Caco-2 (cell line): ENCODE measurements at regions not wholly inside any gene's neighbourhood (a gene's known extent, or its start where the extent isn't known, plus 50 kb on each side); places are given as distances from the start of the nearest gene placed in this dataset.

Source experiments
- BruUV-seq: library from RNA; stranded (reverse); fragments of 400-500 nt; replicated peaks from 2 replicates; lab custom pipeline; 2021; lab: Mats Ljungman, UMichigan
- CTCF ChIA-PET: fragments of 300-600 bp; sonication (Branson Sonifier 250); formaldehyde crosslinking; loops from one replicate; lab custom pipeline; 2022; ENCODE audit warnings: antibody characterized with exemption; lab: Charles Lee
- POLR2A ChIA-PET: fragments of 300-600 bp; sonication (Branson Sonifier 250); formaldehyde crosslinking; loops from one replicate; lab custom pipeline; 2022; ENCODE audit warnings: antibody characterized with exemption; lab: Charles Lee
- DNase-seq, 2 experiments: peaks; one replicate each; pipeline versions ENCODE4 v3.0.0 to v3.0.0-alpha.2; 2020 to 2022
- H3K27me3 ChIP-seq: replicated peaks from 2 replicates; pipeline ENCODE4 v1.6.0; 2011; ENCODE audit warnings: low read length; ENCODE audit not compliant: control insufficient read depth, insufficient read depth
- H3K36me3 ChIP-seq: 2 replicates; pipeline ENCODE4 v1.5.1; 2011; ENCODE audit warnings: low read length; ENCODE audit not compliant: control insufficient read depth, insufficient read depth
- H3K4me1 ChIP-seq: fragments of 250-450 bp; sonication (Bioruptor Pico); 2 replicates; pipeline ENCODE4 v1.5.1; 2020; ENCODE audit warnings: mild to moderate bottlenecking
- H3K4me3 ChIP-seq: 2 replicates; pipeline ENCODE4 v1.5.1; 2011; ENCODE audit warnings: low read depth, mild to moderate bottlenecking, control low read depth, low read length
- H3K9me3 ChIP-seq: fragments of 250-450 bp; sonication (Bioruptor Pico); 2 replicates; pipeline ENCODE4 v1.5.1; 2020; ENCODE audit warnings: mild to moderate bottlenecking, moderate library complexity
- H3K27ac Mint-ChIP-seq: one replicate; pipeline ENCODE4 v1.8.0; 2022; ENCODE audit warnings: mixed read lengths; ENCODE audit not compliant: unreplicated experiment
- H3K27me3 Mint-ChIP-seq: one replicate; pipeline ENCODE4 v1.8.0; 2022; ENCODE audit warnings: mixed read lengths; ENCODE audit not compliant: insufficient read depth, unreplicated experiment
- H3K36me3 Mint-ChIP-seq: one replicate; pipeline ENCODE4 v1.8.0; 2022; ENCODE audit warnings: mild to moderate bottlenecking, mixed read lengths; ENCODE audit not compliant: insufficient read depth, unreplicated experiment
- H3K4me1 Mint-ChIP-seq: one replicate; pipeline ENCODE4 v1.8.0; 2022; ENCODE audit warnings: low read depth, mixed read lengths; ENCODE audit not compliant: unreplicated experiment
- H3K4me3 Mint-ChIP-seq: one replicate; pipeline ENCODE4 v1.8.0; 2022; ENCODE audit warnings: mild to moderate bottlenecking, moderate library complexity, mixed read lengths; ENCODE audit not compliant: unreplicated experiment
- H3K9me3 Mint-ChIP-seq: one replicate; pipeline ENCODE4 v1.8.0; 2022; ENCODE audit warnings: mixed read lengths; ENCODE audit not compliant: unreplicated experiment
- CTCF ChIP-seq, 2 experiments: fragments of 200-600 bp in 1 of 2; IDR thresholded peaks; 1 replicate in 1 of 2; 2 replicates in 1 of 2; pipeline versions ENCODE4 v1.5.1 to v1.8.0; 2011 to 2022; ENCODE audit warnings: antibody characterized with exemption in 1 of 2, control low read depth in 1 of 2, inconsistent platforms in 1 of 2, low read depth in 1 of 2, low read length in 1 of 2, mild to moderate bottlenecking in 1 of 2, moderate library complexity in 1 of 2; ENCODE audit not compliant: insufficient read depth in 1 of 2, severe bottlenecking in 1 of 2, unreplicated experiment in 1 of 2
- intact Hi-C: fragments of 100-400 bp; cut with micrococcal nuclease; formaldehyde crosslinking; loops from one replicate; pipeline ENCODE4 v1.10.0; 2022; ENCODE audit not compliant: unreplicated experiment

GRCh38 chr4:141899541-141899940 lies 263.2 kb downstream of the IL15 start:
- intact Hi-C loops: no loop called here
- Mint-ChIP-seq H3K9me3 (peaks cover 9% of the 10 kb centered on the region), H3K4me1 (no peaks in the 10 kb centered on the region), H3K36me3 (no peaks in the 10 kb centered on the region), H3K27me3 (no peaks in the 10 kb centered on the region), H3K4me3 (no peak overlapping the region), H3K27ac (no peak overlapping the region)
- DNase-seq: no peak
- H3K9me3 ChIP-seq: no peaks in the 10 kb centered on the region
- no TSS peak for BruUV-seq
- ChIA-PET CTCF (no interaction called here), POLR2A (no interaction called here)
- no peaks in the 10 kb centered on the region for H3K36me3 ChIP-seq
- H3K4me3 ChIP-seq: no peak overlapping the region
- TF ChIP-seq CTCF (IDR thresholded peaks at IDR 0.05; ENCODE audit: insufficient read depth in 1 of 2, low read depth in 1 of 2, low read length in 1 of 2, severe bottlenecking in 1 of 2, unreplicated experiment in 1 of 2): no peak
- H3K27me3 ChIP-seq: no peaks in the 10 kb centered on the region
- H3K4me1 ChIP-seq: no peaks in the 10 kb centered on the region

GRCh38 chr4:141900856-141901255 lies 264.5 kb downstream of the IL15 start:
- intact Hi-C loops: no loop called here
- no peak overlapping the region for H3K4me3 ChIP-seq
- DNase-seq: peak in 1 of 2 experiments; percentile 33
- Mint-ChIP-seq H3K27ac (no peak overlapping the region), H3K9me3 (peaks cover 9% of the 10 kb centered on the region), H3K4me1 (no peaks in the 10 kb centered on the region), H3K4me3 (no peak overlapping the region), H3K27me3 (no peaks in the 10 kb centered on the region), H3K36me3 (no peaks in the 10 kb centered on the region)
- ChIA-PET CTCF (no interaction called here), POLR2A (no interaction called here)
- H3K9me3 ChIP-seq: no peaks in the 10 kb centered on the region
- TF ChIP-seq CTCF (IDR thresholded peaks at IDR 0.05; ENCODE audit: insufficient read depth in 1 of 2, low read depth in 1 of 2, low read length in 1 of 2, severe bottlenecking in 1 of 2, unreplicated experiment in 1 of 2): no peak
- no peaks in the 10 kb centered on the region for H3K36me3 ChIP-seq
- BruUV-seq: no TSS peak
- no peaks in the 10 kb centered on the region for H3K4me1 ChIP-seq
- H3K27me3 ChIP-seq: no peaks in the 10 kb centered on the region

DNA sequence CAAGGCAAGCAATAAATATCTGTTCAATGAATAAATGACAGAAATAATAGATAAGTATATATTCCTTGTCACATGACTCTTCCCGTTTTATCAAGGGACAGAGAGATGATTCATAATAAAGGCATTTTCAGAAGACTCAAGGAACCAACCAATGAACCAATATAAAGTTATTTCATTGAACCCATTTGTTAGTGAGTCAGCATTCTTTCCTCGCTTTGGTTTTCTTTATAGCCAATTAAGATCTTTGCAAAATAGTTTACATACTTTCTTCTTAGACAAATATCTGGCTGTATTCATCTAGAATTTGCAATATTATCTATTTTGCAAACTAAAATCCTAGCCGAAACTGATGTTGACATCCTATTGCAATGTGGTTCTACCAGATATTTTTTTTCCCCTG lies 269.4 kb downstream of the IL15 start:
- BruUV-seq: no TSS peak
- no peak overlapping the region for H3K4me3 ChIP-seq
- no peak for TF ChIP-seq CTCF (IDR thresholded peaks at IDR 0.05; ENCODE audit: insufficient read depth in 1 of 2, low read depth in 1 of 2, low read length in 1 of 2, severe bottlenecking in 1 of 2, unreplicated experiment in 1 of 2)
- H3K4me3 Mint-ChIP-seq: no peak overlapping the region
- CTCF ChIA-PET: no interaction called here
- H3K36me3 ChIP-seq: no peaks in the 10 kb centered on the region
- no peaks in the 10 kb centered on the region for H3K4me1 Mint-ChIP-seq
- H3K27ac Mint-ChIP-seq: no peak overlapping the region
- DNase-seq: no peak
- no peaks in the 10 kb centered on the region for H3K9me3 ChIP-seq
- H3K27me3 Mint-ChIP-seq: no peaks in the 10 kb centered on the region
- no peaks in the 10 kb centered on the region for H3K27me3 ChIP-seq
- peaks cover 9% of the 10 kb centered on the region for H3K9me3 Mint-ChIP-seq
- intact Hi-C loops: no loop called here
- H3K4me1 ChIP-seq: no peaks in the 10 kb centered on the region
- POLR2A ChIA-PET: no interaction called here
- no peaks in the 10 kb centered on the region for H3K36me3 Mint-ChIP-seq
